IMR-90 (cell line): ENCODE measurements at regions not wholly inside any gene's neighbourhood (a gene's known extent, or its start where the extent isn't known, plus 50 kb on each side); places are given as distances from the start of the nearest gene placed in this dataset.

Experiments used
- ATAC-seq: fragments of 200-7000 bp; cut with Tn5 transposase; 2 replicates; pipeline ENCODE4 v1.9.1; 2020; ENCODE audit warnings: low read depth, mild to moderate bottlenecking, moderate library complexity
- BruUV-seq: library from RNA; stranded (reverse); fragments of 400-500 nt; replicated peaks from 2 replicates; lab custom pipeline; 2021; lab: Mats Ljungman, UMichigan
- CTCF ChIA-PET: fragments of 300-600 bp; formaldehyde crosslinking; extraction: SDS; loops from one replicate; lab custom pipeline; 2021; ENCODE audit warnings: antibody characterized with exemption; lab: Yijun Ruan, JAX
- POLR2A ChIA-PET: fragments of 300-600 bp; sonication (Branson Sonifier 250); formaldehyde crosslinking; loops from one replicate; lab custom pipeline; 2022; ENCODE audit warnings: antibody characterized with exemption; ENCODE audit not compliant: unreplicated experiment; lab: Charles Lee
- DNase-seq: peaks from one replicate; pipeline ENCODE4 v3.0.0; 2013
- H2AFZ ChIP-seq: replicated peaks from 2 replicates; pipeline ENCODE3; 2013; ENCODE audit warnings: low read length, mild to moderate bottlenecking; ENCODE audit not compliant: poor library complexity
- H2AK5ac ChIP-seq: 2 replicates; pipeline ENCODE4 v1.6.1; 2013; ENCODE audit warnings: low read depth, low read length, inconsistent platforms
- H2AK9ac ChIP-seq: replicated peaks from 2 replicates; pipeline ENCODE3; 2013; ENCODE audit warnings: mild to moderate bottlenecking, low read depth, low read length, moderate library complexity; ENCODE audit not compliant: poor library complexity
- H2BK120ac ChIP-seq: 2 replicates; pipeline ENCODE4 v1.6.1; 2013; ENCODE audit warnings: low read depth, low read length, inconsistent platforms
- H2BK15ac ChIP-seq: 3 replicates; pipeline ENCODE4 v1.6.1; 2013; ENCODE audit warnings: low read depth, low read length, inconsistent platforms
- H2BK20ac ChIP-seq: 2 replicates; pipeline ENCODE4 v1.6.1; 2013; ENCODE audit warnings: low read depth, mild to moderate bottlenecking, inconsistent platforms, low read length, moderate library complexity
- H2BK5ac ChIP-seq: 2 replicates; pipeline ENCODE4 v1.6.1; 2013; ENCODE audit warnings: mild to moderate bottlenecking, low read depth, low read length, inconsistent platforms; ENCODE audit not compliant: poor library complexity, severe bottlenecking
- H3K14ac ChIP-seq: replicated peaks from 2 replicates; pipeline ENCODE4 v1.6.1; 2013; ENCODE audit warnings: low read depth, low read length, inconsistent platforms
- H3K18ac ChIP-seq: 2 replicates; pipeline ENCODE4 v1.6.1; 2013; ENCODE audit warnings: low read depth, low read length, control low read depth
- H3K23ac ChIP-seq: 2 replicates; pipeline ENCODE4 v1.6.1; 2013; ENCODE audit warnings: low read depth, low read length, inconsistent platforms
- H3K27ac ChIP-seq: 2 replicates; pipeline ENCODE4 v1.5.1; 2013; ENCODE audit warnings: mild to moderate bottlenecking, control low read depth, low read length; ENCODE audit not compliant: insufficient read depth
- H3K27me3 ChIP-seq: 2 replicates; pipeline ENCODE4 v1.6.1; 2013; ENCODE audit warnings: low read length; ENCODE audit not compliant: control insufficient read depth, insufficient read depth
- H3K36me3 ChIP-seq: 2 replicates; pipeline ENCODE4 v1.6.1; 2013; ENCODE audit warnings: low read length, mixed read lengths; ENCODE audit not compliant: control insufficient read depth, insufficient read depth
- H3K4ac ChIP-seq: 2 replicates; pipeline ENCODE4 v1.6.1; 2013; ENCODE audit warnings: low read depth, low read length, inconsistent platforms
- H3K4me1 ChIP-seq: 2 replicates; pipeline ENCODE4 v1.6.1; 2013; ENCODE audit warnings: low read length, mixed read lengths; ENCODE audit not compliant: control insufficient read depth, insufficient read depth
- H3K4me2 ChIP-seq: 2 replicates; pipeline ENCODE4 v1.6.1; 2013; ENCODE audit warnings: low read depth, mild to moderate bottlenecking, control low read depth, low read length, moderate library complexity
- H3K4me3 ChIP-seq: 2 replicates; pipeline ENCODE4 v1.5.1; 2013; ENCODE audit warnings: low read depth, mild to moderate bottlenecking, control low read depth, low read length, moderate library complexity; ENCODE audit not compliant: insufficient read depth
- H3K56ac ChIP-seq: 2 replicates; pipeline ENCODE4 v1.6.1; 2013; ENCODE audit warnings: low read length, inconsistent platforms; ENCODE audit not compliant: insufficient read depth; ENCODE audit errors: extremely low read depth
- H3K79me1 ChIP-seq, 2 experiments: 2 replicates each; pipeline ENCODE4 v1.6.1; 2013; ENCODE audit warnings: low read length in 2 of 2, inconsistent platforms in 1 of 2, low read depth in 1 of 2
- H3K9ac ChIP-seq: 2 replicates; pipeline ENCODE4 v1.6.1; 2013; ENCODE audit warnings: low read depth, low read length, control low read depth
- H3K9me1 ChIP-seq: 2 replicates; pipeline ENCODE4 v1.6.1; 2013; ENCODE audit warnings: low read length, inconsistent platforms; ENCODE audit not compliant: insufficient read depth
- H3K9me3 ChIP-seq: 2 replicates; pipeline ENCODE4 v1.6.1; 2013; ENCODE audit warnings: low read length; ENCODE audit not compliant: control insufficient read depth, insufficient read depth
- H4K20me1 ChIP-seq: 2 replicates; pipeline ENCODE4 v1.6.1; 2013; ENCODE audit warnings: low read length, inconsistent platforms; ENCODE audit not compliant: insufficient read depth
- H4K5ac ChIP-seq: 2 replicates; pipeline ENCODE4 v1.6.1; 2013; ENCODE audit warnings: mild to moderate bottlenecking, low read depth, low read length, control low read depth
- H4K8ac ChIP-seq, 2 experiments: 2 replicates each; pipeline ENCODE4 v1.6.1; 2013; ENCODE audit warnings: low read depth in 2 of 2, low read length in 2 of 2, control low read depth in 1 of 2, inconsistent platforms in 1 of 2
- H4K91ac ChIP-seq: 2 replicates; pipeline ENCODE4 v1.6.1; 2013; ENCODE audit warnings: low read depth, low read length, inconsistent platforms; ENCODE audit not compliant: insufficient read depth
- BHLHE40 ChIP-seq: fragments of 150-350 bp; IDR thresholded peaks from 2 replicates; pipeline ENCODE4 v1.6.1; 2016; ENCODE audit warnings: mild to moderate bottlenecking, low read depth, low read length
- CEBPB ChIP-seq: IDR thresholded peaks from 2 replicates; pipeline ENCODE4 v1.6.1; 2012; ENCODE audit warnings: low read depth, low read length, improper control_type of control experiment
- CHD1 ChIP-seq: IDR thresholded peaks from 2 replicates; pipeline ENCODE4 v1.6.1; 2012; ENCODE audit warnings: low read depth, low read length, improper control_type of control experiment
- ELK1 ChIP-seq: fragments of 150-350 bp; IDR thresholded peaks from 2 replicates; pipeline ENCODE4 v1.6.1; 2016; ENCODE audit warnings: low read depth, mild to moderate bottlenecking, low read length, moderate library complexity, borderline replicate concordance
- FOS ChIP-seq: fragments of 150-350 bp; IDR thresholded peaks from 2 replicates; pipeline ENCODE4 v1.6.1; 2016; ENCODE audit warnings: low read depth, low read length
- MAFK ChIP-seq: IDR thresholded peaks from 2 replicates; pipeline ENCODE4 v1.6.1; 2012; ENCODE audit warnings: low read depth, low read length, improper control_type of control experiment
- MAZ ChIP-seq: IDR thresholded peaks from 2 replicates; pipeline ENCODE4 v1.6.1; 2012; ENCODE audit warnings: low read depth, mild to moderate bottlenecking, low read length, improper control_type of control experiment, moderate library complexity, borderline replicate concordance
- POLR2A ChIP-seq: IDR thresholded peaks from 2 replicates; pipeline ENCODE4 v1.6.1; 2012; ENCODE audit warnings: mild to moderate bottlenecking, low read depth, low read length
- RAD21 ChIP-seq: IDR thresholded peaks from 2 replicates; pipeline ENCODE4 v1.6.1; 2012; ENCODE audit warnings: low read length, improper control_type of control experiment
- RCOR1 ChIP-seq: IDR thresholded peaks from 2 replicates; pipeline ENCODE4 v1.6.1; 2012; ENCODE audit warnings: mild to moderate bottlenecking, low read length, improper control_type of control experiment; ENCODE audit not compliant: insufficient replicate concordance
- RFX5 ChIP-seq: IDR thresholded peaks from 2 replicates; pipeline ENCODE4 v1.8.0; 2012; ENCODE audit warnings: low read depth, mild to moderate bottlenecking, low read length, moderate library complexity
- USF2 ChIP-seq: fragments of 150-350 bp; IDR thresholded peaks from 2 replicates; pipeline ENCODE4 v1.6.1; 2017; ENCODE audit warnings: mild to moderate bottlenecking, antibody characterized with exemption, low read length, low read depth
- WGBS, 2 experiments: methylation state at CpG; one replicate each; pipeline versions ENCODE4 v1.1.5 to v1.1.7; 2013; ENCODE audit warnings: missing lambda C conversion rate in 2 of 2; ENCODE audit not compliant: insufficient read length in 1 of 2; ENCODE audit errors: extremely low coverage in 2 of 2; 5-methylcytosine and 5-hydroxymethylcytosine counted together
- dilution Hi-C: fragments of 300-500 bp; cut with HindIII; formaldehyde crosslinking; loops from one replicate; pipeline ENCODE4 v1.14.3; 2018; ENCODE audit warnings: low sequenced_read_pairs; ENCODE audit not compliant: unreplicated experiment
- in situ Hi-C: fragments of 300-500 bp; cut with MboI; formaldehyde crosslinking; loops from 3 replicates; pipeline ENCODE4 v1.14.3; 2019; ENCODE audit warnings: low sequenced_read_pairs, inconsistent platforms, mixed read lengths
- intact Hi-C: fragments of 100-400 bp; cut with micrococcal nuclease; formaldehyde crosslinking; loops from 2 replicates; pipeline ENCODE4 v1.10.0; 2022

- ChIA-PET CTCF (no interaction called here), POLR2A (interaction anchor here (0.8 kb wide), 1 partner anchor 157 kb away, joined by 6 read pairs; the partner anchor contains the start of gene MKLN1)
- no peak overlapping the region for H3K27ac ChIP-seq
- no peak overlapping the region for H2BK5ac ChIP-seq
- no peak overlapping the region for H2BK15ac ChIP-seq
- H3K36me3 ChIP-seq: no peaks in the 10 kb centered on the region
- peak; percentile 59 for DNase-seq
- no peak overlapping the region for H3K4ac ChIP-seq
- no peak for TF ChIP-seq RFX5
- TF ChIP-seq CHD1: no peak
- no peak for TF ChIP-seq CEBPB
- TF ChIP-seq BHLHE40: no peak
- TF ChIP-seq RAD21: no peak
- TF ChIP-seq RCOR1: no peak
- TF ChIP-seq MAFK: no peak
- TF ChIP-seq MAZ: no peak
- TF ChIP-seq POLR2A: no peak
- no peak for TF ChIP-seq ELK1
- TF ChIP-seq FOS: no peak
- TF ChIP-seq USF2: no peak
- no peak overlapping the region for H4K5ac ChIP-seq
- H3K79me1 ChIP-seq: no peaks in the 10 kb centered on the region
- no peak overlapping the region for H3K9ac ChIP-seq
- H3K4me2 ChIP-seq: no peak overlapping the region
- H2BK20ac ChIP-seq: no peak overlapping the region
- no peaks in the 10 kb centered on the region for H3K9me3 ChIP-seq
- no peak overlapping the region for H3K18ac ChIP-seq
- WGBS, 2 experiments: 60% methylated on average over 1 of the region's 2 CpGs; no CpG with 5 or more reads in 1 of the 2 experiments
- peaks cover 3% of the 10 kb centered on the region; the same call in 1 of the 2 replicates for H3K9me1 ChIP-seq
- H4K8ac ChIP-seq: no peak overlapping the region
- no peak overlapping the region for H4K91ac ChIP-seq
- intact Hi-C loops: no loop called here
- no peaks in the 10 kb centered on the region for H4K20me1 ChIP-seq
- no peak overlapping the region for H2AFZ ChIP-seq
- dilution Hi-C loops: no loop called here
- no TSS peak for BruUV-seq
- H3K23ac ChIP-seq: no peak overlapping the region
- in situ Hi-C loops: no loop called here
- no peak overlapping the region for H3K4me3 ChIP-seq
- no peaks in the 10 kb centered on the region for H3K4me1 ChIP-seq
- no peak overlapping the region for H3K14ac ChIP-seq
- H2AK9ac ChIP-seq: no peak overlapping the region
- H2BK120ac ChIP-seq: no peak overlapping the region
- H2AK5ac ChIP-seq: no peak overlapping the region
- H3K27me3 ChIP-seq: no peaks in the 10 kb centered on the region
- peak; percentile 89 for ATAC-seq
- no peak overlapping the region for H3K56ac ChIP-seq
Measured at GRCh38 chr7:131170440-131171271, 157.0 kb upstream of the MKLN1 start.
